ENCODE measurements at regions not wholly inside any gene's neighbourhood (a gene's known extent, or its start where the extent isn't known, plus 50 kb on each side); places are given as distances from the start of the nearest gene placed in this dataset.

GRCh38 chr14:41047763-41048162, 558.9 kb upstream of the LRFN5 start:
- H3K4me3 ChIP-seq = no peak overlapping the region
- WGBS, 2 donors = 0% methylated on average over 1 of the region's 1 CpG
- H3K36me3 ChIP-seq = no peaks in the 10 kb centered on the region
- intact Hi-C loops (cut with DNase I) = no loop called here
- DNase-seq = no peak
- no peak for TF ChIP-seq CTCF (IDR thresholded peaks at IDR 0.05)
- no peaks in the 10 kb centered on the region for H3K27me3 ChIP-seq
- no peak for ATAC-seq
- H3K27ac ChIP-seq = no peak overlapping the region
- no peaks in the 10 kb centered on the region for H3K9me3 ChIP-seq
- no peaks in the 10 kb centered on the region for H3K4me1 ChIP-seq
- no peak for FAIRE-seq

GRCh38 chr14:41037388-41037787, 569.3 kb upstream of the LRFN5 start:
- Histone ChIP-seq H3K27ac (no peak overlapping the region), H3K27me3 (no peaks in the 10 kb centered on the region), H3K36me3 (no peaks in the 10 kb centered on the region), H3K9me3 (no peaks in the 10 kb centered on the region), H3K4me1 (no peaks in the 10 kb centered on the region), H3K4me3 (no peak overlapping the region)
- intact Hi-C loops (cut with DNase I) = no loop called here
- ATAC-seq = no peak
- 46 to 83% methylated on average over 3 of the region's 3 CpGs for WGBS, 2 donors
- no peak for TF ChIP-seq CTCF (IDR thresholded peaks at IDR 0.05)
- no peak for FAIRE-seq
- no peak for DNase-seq

- ATAC-seq = no peak
- intact Hi-C loops (cut with DNase I) = no loop called here
- 64 to 73% methylated on average over 1 of the region's 1 CpG for WGBS, 2 donors
- H3K4me1 ChIP-seq = no peaks in the 10 kb centered on the region
- no peak overlapping the region for H3K27ac ChIP-seq
- H3K4me3 ChIP-seq = no peak overlapping the region
- no peak for FAIRE-seq
- DNase-seq = no peak
- H3K9me3 ChIP-seq = no peaks in the 10 kb centered on the region
- no peaks in the 10 kb centered on the region for H3K27me3 ChIP-seq
- no peak for TF ChIP-seq CTCF (IDR thresholded peaks at IDR 0.05)
- no peaks in the 10 kb centered on the region for H3K36me3 ChIP-seq
Observed at GRCh38 chr14:41034969-41035368, 571.7 kb upstream of the LRFN5 start.

GRCh38 chr14:41022932-41023331, 583.7 kb upstream of the LRFN5 start:
- no peaks in the 10 kb centered on the region for H3K4me1 ChIP-seq
- H3K4me3 ChIP-seq = no peak overlapping the region
- no peak for DNase-seq
- H3K9me3 ChIP-seq = no peaks in the 10 kb centered on the region
- H3K36me3 ChIP-seq = no peaks in the 10 kb centered on the region
- 57 to 63% methylated on average over 2 of the region's 2 CpGs for WGBS, 2 donors
- ATAC-seq = no peak
- TF ChIP-seq CTCF (IDR thresholded peaks at IDR 0.05) = no peak
- intact Hi-C loops (cut with DNase I) = no loop called here
- no peaks in the 10 kb centered on the region for H3K27me3 ChIP-seq
- H3K27ac ChIP-seq = no peak overlapping the region
- FAIRE-seq = no peak

- Histone ChIP-seq H3K4me1 (no peaks in the 10 kb centered on the region), H3K27ac (no peak overlapping the region), H3K9me3 (no peaks in the 10 kb centered on the region), H3K4me3 (no peak overlapping the region), H3K36me3 (no peaks in the 10 kb centered on the region), H3K27me3 (peaks cover 0 to 3% (median 1%) of the 10 kb centered on the region in 4 donors)
- DNase-seq = no peak
- no peak for ATAC-seq
- 8 to 19% methylated on average over 4 of the region's 4 CpGs for WGBS, 2 donors
- TF ChIP-seq CTCF (IDR thresholded peaks at IDR 0.05) = no peak
- no peak for FAIRE-seq
- intact Hi-C loops (cut with DNase I) = no loop called here
Observed at GRCh38 chr14:41016213-41016612, 590.5 kb upstream of the LRFN5 start.

Data from pancreas (tissue), 10 donors.